ENCODE measurements at regions not wholly inside any gene's neighbourhood (a gene's known extent, or its start where the extent isn't known, plus 50 kb on each side); places are given as distances from the start of the nearest gene placed in this dataset.

- DNase-seq (ENCODE audit: low read depth): no peak
- TF ChIP-seq POLR2A (IDR thresholded peaks at IDR 0.05; ENCODE audit: extremely low read depth, insufficient read length) (no peak), MYC (IDR thresholded peaks at IDR 0.05; ENCODE audit: low read depth, low read length) (no peak)
- H3K4me3 ChIP-seq (ENCODE audit: low read depth, low read length): no peak overlapping the region
Measured at GRCh38 chr7:124379296-124379695, 346.4 kb upstream of the TMEM229A start.

GRCh38 chr7:124376111-124376510 lies 343.2 kb upstream of the TMEM229A start:
- TF ChIP-seq POLR2A (IDR thresholded peaks at IDR 0.05; ENCODE audit: extremely low read depth, insufficient read length) (no peak), MAX (IDR thresholded peaks at IDR 0.05; ENCODE audit: low read depth, low read length) (no peak)
- no peak overlapping the region for H3K4me3 ChIP-seq (ENCODE audit: low read depth, low read length)
- DNase-seq (ENCODE audit: low read depth): no peak

- DNase-seq (ENCODE audit: low read depth): no peak
- no peak overlapping the region for H3K4me3 ChIP-seq (ENCODE audit: low read depth, low read length)
- TF ChIP-seq CTCF (IDR thresholded peaks at IDR 0.05; ENCODE audit: low read depth, low read length) (no peak), POLR2A (IDR thresholded peaks at IDR 0.05; ENCODE audit: extremely low read depth, insufficient read length) (no peak), MYC (IDR thresholded peaks at IDR 0.05; ENCODE audit: low read depth, low read length) (no peak), MAX (IDR thresholded peaks at IDR 0.05; ENCODE audit: low read depth, low read length) (no peak)
Measured at GRCh38 chr7:124375391-124375790, 342.5 kb upstream of the TMEM229A start.

- TF ChIP-seq MYC (IDR thresholded peaks at IDR 0.05; ENCODE audit: low read depth, low read length) (no peak), MAX (IDR thresholded peaks at IDR 0.05; ENCODE audit: low read depth, low read length) (no peak), CTCF (IDR thresholded peaks at IDR 0.05; ENCODE audit: low read depth, low read length) (no peak), POLR2A (IDR thresholded peaks at IDR 0.05; ENCODE audit: extremely low read depth, insufficient read length) (no peak)
- H3K4me3 ChIP-seq (ENCODE audit: low read depth, low read length): no peak overlapping the region
- no peak for DNase-seq (ENCODE audit: low read depth)
Measured at GRCh38 chr7:124369310-124369709, 336.4 kb upstream of the TMEM229A start.

- no peak for DNase-seq (ENCODE audit: low read depth)
- no peak overlapping the region for H3K4me3 ChIP-seq (ENCODE audit: low read depth, low read length)
- TF ChIP-seq MYC (IDR thresholded peaks at IDR 0.05; ENCODE audit: low read depth, low read length) (no peak), CTCF (IDR thresholded peaks at IDR 0.05; ENCODE audit: low read depth, low read length) (no peak), MAX (IDR thresholded peaks at IDR 0.05; ENCODE audit: low read depth, low read length) (no peak), POLR2A (IDR thresholded peaks at IDR 0.05; ENCODE audit: extremely low read depth, insufficient read length) (no peak)
Measured at GRCh38 chr7:124366118-124366517, 333.3 kb upstream of the TMEM229A start.

GRCh38 chr7:124364283-124364682 lies 331.4 kb upstream of the TMEM229A start:
- TF ChIP-seq POLR2A (IDR thresholded peaks at IDR 0.05; ENCODE audit: extremely low read depth, insufficient read length): no peak
- TF ChIP-seq MYC (IDR thresholded peaks at IDR 0.05; ENCODE audit: low read depth, low read length): no peak
- TF ChIP-seq CTCF (IDR thresholded peaks at IDR 0.05; ENCODE audit: low read depth, low read length): no peak
- TF ChIP-seq MAX (IDR thresholded peaks at IDR 0.05; ENCODE audit: low read depth, low read length): no peak
- DNase-seq (ENCODE audit: low read depth): peak; percentile 43
- no peak overlapping the region for H3K4me3 ChIP-seq (ENCODE audit: low read depth, low read length)

GRCh38 chr7:124354201-124354600 lies 321.3 kb upstream of the TMEM229A start:
- TF ChIP-seq CTCF (IDR thresholded peaks at IDR 0.05; ENCODE audit: low read depth, low read length) (no peak), POLR2A (IDR thresholded peaks at IDR 0.05; ENCODE audit: extremely low read depth, insufficient read length) (no peak), MYC (IDR thresholded peaks at IDR 0.05; ENCODE audit: low read depth, low read length) (no peak), MAX (IDR thresholded peaks at IDR 0.05; ENCODE audit: low read depth, low read length) (no peak)
- no peak for DNase-seq (ENCODE audit: low read depth)
- H3K4me3 ChIP-seq (ENCODE audit: low read depth, low read length): no peak overlapping the region

Data from NB4 (cell line).